Activated T-helper 17 cell treated with anti-CD3 and anti-CD28 coated beads, Interleukin-2, amount 50 U/mL, for 72 hours (primary cell): ENCODE measurements at regions not wholly inside any gene's neighbourhood (a gene's known extent, or its start where the extent isn't known, plus 50 kb on each side); places are given as distances from the start of the nearest gene placed in this dataset.
"Not testable (repeated sequence)": the region's sequence is repeated elsewhere in the genome, so short reads cannot be mapped to it uniquely, and the experiment has no call there.

Experiments used
- ATAC-seq: fragments of 150-1000 bp; cut with Tn5 transposase; replicated peaks from 2 replicates; pipeline ENCODE4 v1.10.0; 2021; ENCODE audit warnings: mild to moderate bottlenecking, moderate library complexity
- H3K27ac Mint-ChIP-seq: one replicate; pipeline ENCODE4 v1.8.0; 2022; ENCODE audit warnings: mixed read lengths
- H3K27me3 Mint-ChIP-seq: one replicate; pipeline ENCODE4 v1.8.0; 2022; ENCODE audit warnings: mixed read lengths
- H3K36me3 Mint-ChIP-seq: one replicate; pipeline ENCODE4 v1.8.0; 2022; ENCODE audit warnings: low read depth, mild to moderate bottlenecking, mixed read lengths
- H3K4me1 Mint-ChIP-seq: one replicate; pipeline ENCODE4 v1.8.0; 2022; ENCODE audit warnings: mixed read lengths
- H3K4me3 Mint-ChIP-seq: one replicate; pipeline ENCODE4 v1.8.0; 2022; ENCODE audit warnings: mild to moderate bottlenecking, mixed read lengths
- H3K9me3 Mint-ChIP-seq: one replicate; pipeline ENCODE4 v1.8.0; 2022; ENCODE audit warnings: mixed read lengths

DNA sequence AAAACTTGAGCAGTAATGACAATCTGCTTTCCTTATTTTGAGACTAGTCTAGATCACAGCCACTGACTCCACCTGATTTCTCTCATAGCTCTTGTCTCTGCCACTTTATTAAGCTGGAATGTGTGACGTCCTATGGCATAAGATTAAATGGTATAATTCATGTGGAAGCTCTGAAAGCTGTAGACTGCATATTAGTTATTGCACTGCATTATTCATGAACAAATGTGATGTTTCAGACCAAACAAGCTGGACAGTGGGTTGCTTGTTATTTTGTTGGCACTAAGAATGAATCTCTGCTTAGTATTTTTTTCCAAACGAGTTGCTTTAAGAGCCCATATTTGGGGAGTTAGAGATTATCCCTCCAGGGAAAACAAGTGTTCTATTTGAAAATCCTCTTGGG, 1218.5 kb downstream of the SUCLG1 start:
- H3K4me1 Mint-ChIP-seq = no peaks in the 10 kb centered on the region
- no peak overlapping the region for H3K27ac Mint-ChIP-seq
- no peaks in the 10 kb centered on the region for H3K27me3 Mint-ChIP-seq
- ATAC-seq = no peak
- H3K36me3 Mint-ChIP-seq = no peaks in the 10 kb centered on the region
- peaks cover 3% of the 10 kb centered on the region for H3K9me3 Mint-ChIP-seq
- H3K4me3 Mint-ChIP-seq = no peak overlapping the region

DNA sequence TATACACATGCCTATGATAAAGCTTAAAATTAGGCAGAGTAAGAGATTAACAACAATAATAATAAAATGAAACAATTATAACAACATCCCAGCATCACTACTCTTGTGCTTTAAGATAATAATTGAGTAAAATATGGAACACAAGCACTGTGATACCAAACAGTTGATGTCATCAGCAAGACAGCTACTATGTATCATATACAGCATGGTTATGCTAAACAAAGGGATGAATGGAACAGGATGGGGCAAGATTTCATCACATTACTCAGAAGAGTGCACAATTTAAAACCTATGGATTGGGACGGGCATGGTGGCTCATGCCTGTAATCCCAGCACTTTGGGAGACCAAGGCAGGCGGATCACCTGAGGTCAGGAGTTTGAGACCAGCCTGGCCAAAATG, 1221.0 kb downstream of the SUCLG1 start:
- Mint-ChIP-seq H3K27me3 (no peaks in the 10 kb centered on the region), H3K9me3 (peaks cover 3% of the 10 kb centered on the region), H3K36me3 (no peaks in the 10 kb centered on the region), H3K4me1 (no peaks in the 10 kb centered on the region), H3K4me3 (no peak overlapping the region), H3K27ac (no peak overlapping the region)
- no peak for ATAC-seq

DNA sequence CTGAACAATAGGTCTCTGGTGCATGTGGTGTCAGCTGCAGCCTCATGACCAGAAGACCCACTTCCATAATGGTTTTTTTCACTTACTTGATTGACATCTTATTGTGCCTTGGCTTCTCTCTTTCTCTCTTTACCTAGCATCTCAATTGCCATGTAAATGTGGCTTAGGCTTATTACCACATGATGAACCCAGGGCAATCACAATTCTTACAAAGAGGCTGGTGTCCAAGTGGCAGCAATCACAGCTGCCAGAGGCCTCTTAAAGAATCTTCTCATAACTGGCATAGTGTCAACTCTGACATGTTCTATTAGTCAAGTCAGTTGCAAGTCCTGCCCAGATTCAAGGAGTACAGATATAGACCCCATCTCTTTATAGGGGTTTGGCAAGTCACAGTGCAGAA, 1224.8 kb downstream of the SUCLG1 start:
- no peaks in the 10 kb centered on the region for H3K36me3 Mint-ChIP-seq

DNA sequence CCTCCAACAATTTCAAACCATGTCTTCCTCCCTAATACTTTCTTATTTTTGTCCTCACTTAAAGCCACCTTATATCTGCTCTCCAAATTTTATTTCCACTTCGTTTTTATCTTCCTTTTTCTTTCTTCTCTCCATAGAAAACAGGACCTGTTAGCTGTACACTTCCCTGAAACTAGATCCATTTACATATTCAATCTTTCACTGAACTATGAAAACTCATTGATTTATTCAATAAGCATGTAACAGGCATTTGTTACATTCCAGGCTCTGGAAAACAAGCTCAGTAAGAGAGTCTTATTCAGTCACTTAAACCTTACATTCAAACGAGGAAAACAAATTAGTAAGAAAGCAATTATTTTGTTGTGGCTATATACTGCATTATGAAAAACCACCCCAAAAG, 1225.3 kb downstream of the SUCLG1 start:
- Mint-ChIP-seq H3K36me3 (no peaks in the 10 kb centered on the region), H3K4me1 (no peaks in the 10 kb centered on the region), H3K27ac (no peak overlapping the region), H3K9me3 (no peaks in the 10 kb centered on the region), H3K27me3 (no peaks in the 10 kb centered on the region), H3K4me3 (no peak overlapping the region)
- no peak for ATAC-seq

More for the DNA sequence above, 1224.8 kb downstream of the SUCLG1 start:
- H3K4me3 Mint-ChIP-seq = no peak overlapping the region
- ATAC-seq = no peak
- H3K27me3 Mint-ChIP-seq = no peaks in the 10 kb centered on the region
- H3K9me3 Mint-ChIP-seq = no peaks in the 10 kb centered on the region
- H3K27ac Mint-ChIP-seq = no peak overlapping the region
- H3K4me1 Mint-ChIP-seq = no peaks in the 10 kb centered on the region

DNA sequence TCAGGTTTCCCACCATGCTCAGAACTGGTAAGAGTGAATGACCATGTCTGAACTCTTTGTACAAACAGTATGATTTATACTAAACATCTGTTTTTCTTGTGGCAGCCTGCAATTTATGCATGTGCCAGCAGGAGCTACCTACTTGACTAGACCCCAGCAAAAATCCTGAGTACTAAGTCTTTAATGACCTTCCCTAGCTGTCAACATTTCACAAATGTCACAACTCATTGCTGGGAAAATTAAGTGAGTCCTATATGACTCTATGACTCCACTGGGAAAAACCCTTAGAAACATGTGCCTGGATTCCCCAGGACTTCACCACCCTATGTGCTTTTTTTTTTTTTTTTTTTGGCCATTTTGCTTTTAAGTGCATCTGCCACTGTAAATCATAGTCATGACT, 1225.8 kb downstream of the SUCLG1 start:
- no peak overlapping the region for H3K4me3 Mint-ChIP-seq
- no peaks in the 10 kb centered on the region for H3K27me3 Mint-ChIP-seq
- no peaks in the 10 kb centered on the region for H3K36me3 Mint-ChIP-seq
- no peaks in the 10 kb centered on the region for H3K4me1 Mint-ChIP-seq
- no peaks in the 10 kb centered on the region for H3K9me3 Mint-ChIP-seq
- no peak for ATAC-seq
- H3K27ac Mint-ChIP-seq = no peak overlapping the region

DNA sequence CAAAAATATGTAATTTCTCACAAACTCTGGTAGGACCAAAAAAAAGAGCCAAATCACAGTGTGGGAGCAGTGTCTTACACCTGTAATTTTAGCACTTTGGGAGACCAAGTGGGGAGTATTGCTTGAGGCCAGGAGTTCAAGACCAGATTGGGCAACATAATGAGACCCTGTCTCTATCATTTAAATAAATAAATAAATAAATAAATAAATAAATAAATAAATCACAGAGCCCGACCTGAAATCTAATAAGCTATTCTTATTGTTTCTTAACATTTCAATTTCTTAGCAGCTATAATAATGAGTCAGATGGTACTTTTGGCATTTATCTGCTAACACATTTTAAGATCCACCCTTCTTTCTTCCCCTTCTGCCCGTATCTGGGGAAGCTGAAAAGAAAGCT, 1229.6 kb downstream of the SUCLG1 start:
- Mint-ChIP-seq H3K9me3 (peaks cover 7% of the 10 kb centered on the region), H3K27me3 (no peaks in the 10 kb centered on the region), H3K4me1 (no peaks in the 10 kb centered on the region), H3K27ac (no peak overlapping the region), H3K4me3 (no peak overlapping the region), H3K36me3 (no peaks in the 10 kb centered on the region)
- no peak for ATAC-seq

DNA sequence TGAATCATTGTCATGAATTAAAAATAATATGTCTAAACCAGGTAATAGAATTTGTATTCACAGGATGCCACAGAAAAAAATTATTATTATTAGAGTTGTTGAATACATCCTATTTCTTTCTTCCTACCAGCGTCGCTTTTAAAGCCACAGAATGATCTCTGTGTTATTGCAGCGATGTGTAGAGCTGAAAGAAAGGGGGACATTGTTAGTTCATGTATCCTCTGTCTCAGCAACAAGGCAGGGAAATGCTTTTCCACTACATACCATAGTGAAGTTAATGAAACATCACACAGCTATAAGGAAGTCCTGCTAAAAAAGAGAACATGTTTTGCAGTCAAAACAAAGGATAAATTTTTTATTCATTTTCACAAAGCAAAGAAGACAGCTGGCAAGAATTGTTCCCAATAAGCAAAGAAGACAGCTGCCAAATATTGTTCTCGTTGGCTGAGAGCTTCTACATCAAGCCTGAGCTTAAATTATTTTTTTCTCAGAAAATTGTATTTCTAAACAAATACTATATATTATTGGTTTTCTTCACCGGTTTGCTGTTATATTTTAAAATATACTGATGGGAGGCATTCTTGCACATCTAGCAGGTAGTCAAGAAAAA, 1234.4 kb downstream of the SUCLG1 start:
- Mint-ChIP-seq H3K36me3 (no peaks in the 10 kb centered on the region), H3K27me3 (no peaks in the 10 kb centered on the region), H3K4me3 (no peak overlapping the region), H3K4me1 (no peaks in the 10 kb centered on the region), H3K27ac (no peak overlapping the region), H3K9me3 (peaks cover 7% of the 10 kb centered on the region)
- no peak for ATAC-seq

DNA sequence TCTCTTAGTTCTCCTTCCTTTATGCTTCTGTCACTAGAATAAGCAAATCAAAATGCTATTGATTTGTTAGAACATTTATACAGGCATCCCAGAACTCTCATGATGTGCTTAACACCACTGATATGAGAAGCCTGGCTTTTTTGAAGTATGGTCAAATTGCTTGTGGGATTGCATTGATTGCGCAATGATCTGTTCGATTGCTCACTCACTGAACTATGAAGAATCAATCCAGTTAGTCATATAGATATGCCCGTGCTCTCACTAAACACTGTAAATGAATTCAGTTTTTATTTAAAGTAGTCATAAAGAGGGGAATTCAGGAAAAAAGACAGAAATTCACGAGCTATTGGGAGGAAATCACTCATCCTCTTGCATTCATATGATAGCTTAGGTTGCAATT, 1237.8 kb downstream of the SUCLG1 start:
- H3K27me3 Mint-ChIP-seq = no peaks in the 10 kb centered on the region
- no peak for ATAC-seq
- H3K4me1 Mint-ChIP-seq = no peaks in the 10 kb centered on the region
- no peaks in the 10 kb centered on the region for H3K36me3 Mint-ChIP-seq
- peaks cover 6% of the 10 kb centered on the region for H3K9me3 Mint-ChIP-seq
- H3K27ac Mint-ChIP-seq = no peak overlapping the region
- H3K4me3 Mint-ChIP-seq = no peak overlapping the region

DNA sequence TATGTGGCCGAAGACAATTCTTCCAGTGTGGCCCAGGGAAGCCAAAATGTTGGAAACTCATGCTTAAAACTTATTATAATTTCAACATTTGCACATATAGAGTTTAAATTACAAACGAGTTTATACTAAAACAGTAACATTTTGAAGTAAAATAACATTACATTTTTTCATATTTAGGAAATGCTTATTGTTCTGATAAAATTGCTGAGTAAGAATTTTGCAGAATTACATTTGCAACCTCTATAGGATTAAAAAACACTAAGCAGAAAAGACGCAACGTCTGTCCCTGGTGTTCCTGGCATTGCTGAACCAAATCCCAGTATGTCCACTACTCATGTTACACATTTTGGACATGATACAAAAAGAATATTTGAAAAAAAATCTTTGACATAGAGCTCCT, 1241.2 kb downstream of the SUCLG1 start:
- no peaks in the 10 kb centered on the region for H3K27me3 Mint-ChIP-seq
- H3K36me3 Mint-ChIP-seq = no peaks in the 10 kb centered on the region
- ATAC-seq = no peak
- peaks cover 13% of the 10 kb centered on the region for H3K9me3 Mint-ChIP-seq
- H3K4me1 Mint-ChIP-seq = no peaks in the 10 kb centered on the region
- H3K27ac Mint-ChIP-seq = no peak overlapping the region
- H3K4me3 Mint-ChIP-seq = no peak overlapping the region

DNA sequence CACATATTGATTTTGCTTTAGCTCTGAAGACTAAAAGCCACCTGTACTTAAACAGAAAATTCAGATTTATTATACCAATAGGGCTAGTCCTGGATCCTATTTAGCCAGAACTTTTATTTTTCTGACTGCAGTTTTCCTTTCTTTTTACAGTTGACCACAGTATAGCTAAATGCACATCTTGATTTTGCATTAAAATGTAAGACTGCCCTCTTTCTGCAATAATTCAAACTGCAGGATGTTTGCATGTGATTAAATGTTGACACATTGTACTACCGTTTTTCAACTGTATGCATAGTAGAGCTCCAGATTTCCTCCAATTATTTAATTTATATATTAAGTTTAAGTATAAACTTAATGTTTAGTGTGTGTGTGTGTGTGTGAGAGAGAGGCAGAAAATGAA, 1262.9 kb downstream of the SUCLG1 start:
- Mint-ChIP-seq H3K4me3 (no peak overlapping the region), H3K36me3 (no peaks in the 10 kb centered on the region), H3K27me3 (no peaks in the 10 kb centered on the region), H3K4me1 (no peaks in the 10 kb centered on the region), H3K9me3 (peaks cover 8% of the 10 kb centered on the region), H3K27ac (no peak overlapping the region)
- ATAC-seq = no peak

DNA sequence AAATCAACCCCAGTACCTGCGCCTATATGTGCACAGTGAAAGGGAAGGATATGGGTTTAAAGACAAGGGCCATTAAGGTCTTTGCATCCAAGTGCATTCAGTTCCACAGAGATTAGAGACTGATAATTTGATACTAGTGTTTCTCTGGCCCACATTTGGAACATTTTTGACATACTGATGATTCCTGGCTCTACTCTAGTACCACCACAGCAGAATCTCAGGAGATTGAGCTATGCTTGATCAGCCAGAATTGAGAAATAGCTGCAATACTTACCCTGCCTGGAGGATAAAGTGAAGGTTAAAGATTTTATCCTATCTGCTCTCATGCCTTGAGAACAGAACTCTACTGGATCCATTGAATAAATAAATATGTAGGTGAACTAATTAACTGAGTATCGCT, 1267.8 kb downstream of the SUCLG1 start:
- ATAC-seq = no peak
- H3K4me1 Mint-ChIP-seq = no peaks in the 10 kb centered on the region

DNA sequence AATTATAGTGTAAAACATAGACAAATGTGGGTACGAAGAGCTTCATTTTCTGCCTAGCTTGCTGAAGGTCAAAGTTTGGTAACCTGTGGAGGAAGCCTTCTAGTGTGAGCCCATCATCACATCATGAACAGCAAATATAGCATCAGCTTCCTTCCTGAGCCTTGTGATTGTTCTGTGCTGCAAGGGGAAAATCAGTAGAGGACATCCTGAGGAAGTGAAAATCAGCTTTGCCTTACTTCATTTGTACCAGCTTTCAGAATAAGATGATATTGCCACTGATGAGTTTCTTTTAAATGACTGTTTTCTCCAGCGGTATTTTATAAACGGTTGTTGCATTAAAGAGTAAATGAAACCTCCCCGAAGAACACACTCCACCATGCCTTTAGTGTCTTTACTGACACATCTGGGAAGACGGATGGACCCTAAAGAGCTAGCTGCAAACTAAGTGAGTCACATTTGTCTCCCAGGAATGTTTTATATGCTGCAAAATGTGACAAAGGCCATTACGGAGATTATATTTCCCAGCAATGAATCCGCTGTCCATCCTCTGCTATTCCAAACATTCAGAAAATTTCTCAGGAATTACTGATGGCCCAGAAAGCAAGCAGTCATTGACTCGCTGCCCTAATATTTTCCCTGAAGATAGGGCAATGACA, 1272.8 kb downstream of the SUCLG1 start:
- H3K27ac Mint-ChIP-seq = no peak overlapping the region
- no peaks in the 10 kb centered on the region for H3K36me3 Mint-ChIP-seq
- ATAC-seq = no peak
- no peaks in the 10 kb centered on the region for H3K4me1 Mint-ChIP-seq
- H3K27me3 Mint-ChIP-seq = no peaks in the 10 kb centered on the region
- H3K4me3 Mint-ChIP-seq = no peak overlapping the region
- H3K9me3 Mint-ChIP-seq = no peaks in the 10 kb centered on the region

More for the DNA sequence above, 1267.8 kb downstream of the SUCLG1 start:
- Mint-ChIP-seq H3K27ac (no peak overlapping the region), H3K9me3 (peaks cover 8% of the 10 kb centered on the region), H3K36me3 (no peaks in the 10 kb centered on the region), H3K4me3 (no peak overlapping the region), H3K27me3 (no peaks in the 10 kb centered on the region)

DNA sequence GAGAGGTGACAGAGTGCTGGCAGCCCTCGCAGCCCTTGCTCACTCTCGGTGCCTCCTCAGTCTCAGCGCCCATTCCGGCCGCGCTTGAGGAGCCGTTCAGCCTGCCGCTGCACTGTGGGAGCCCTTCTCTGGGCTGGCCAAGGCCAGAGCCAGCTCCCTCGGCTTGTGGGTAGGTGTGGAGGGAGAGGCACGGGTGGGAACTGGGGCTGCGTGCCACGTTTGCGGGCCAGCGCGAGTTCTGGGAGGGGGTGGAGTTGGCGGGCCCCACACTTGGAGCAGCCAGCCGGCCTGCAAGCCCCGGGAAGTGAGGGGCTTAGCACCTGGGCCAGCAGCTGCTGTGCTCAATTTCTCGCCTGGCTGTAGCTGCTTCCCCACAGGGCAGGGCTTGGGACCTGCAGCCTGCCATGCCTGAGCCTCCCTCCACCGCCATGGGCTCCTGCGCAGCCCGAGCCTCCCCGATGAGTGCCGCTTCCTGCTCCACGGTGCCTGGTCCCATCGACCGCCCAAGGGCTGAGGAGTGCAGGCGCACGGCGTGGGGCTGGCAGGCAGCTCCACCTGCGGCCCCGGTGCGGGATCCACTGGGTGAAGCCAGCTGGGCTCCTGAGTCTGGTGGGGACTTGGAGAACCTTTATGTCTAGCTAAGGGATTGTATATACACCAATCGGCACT, 1278.1 kb downstream of the SUCLG1 start:
- H3K27me3 Mint-ChIP-seq, H3K9me3 Mint-ChIP-seq, H3K36me3 Mint-ChIP-seq, H3K27ac Mint-ChIP-seq, ATAC-seq, H3K4me3 Mint-ChIP-seq, H3K4me1 Mint-ChIP-seq: not testable (repeated sequence)

DNA sequence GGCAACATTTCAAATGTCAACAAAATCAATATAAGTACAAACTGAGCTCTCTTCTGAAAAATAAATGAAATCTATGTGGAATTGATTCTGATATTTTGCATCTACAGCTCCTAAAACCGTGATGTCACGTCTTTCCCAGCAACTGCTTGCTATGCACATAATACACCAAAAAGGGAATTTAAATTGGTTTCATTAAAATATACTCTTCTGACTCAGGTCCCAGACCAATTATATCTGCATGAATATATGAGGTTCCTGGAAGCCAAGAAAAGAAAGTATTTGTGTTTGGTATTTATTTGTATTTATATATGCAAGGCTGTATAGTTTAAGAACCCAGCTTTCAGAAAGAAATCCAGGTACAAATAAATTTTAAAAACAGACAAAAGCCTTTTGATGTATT, 1282.5 kb downstream of the SUCLG1 start:
- Mint-ChIP-seq H3K27ac (no peak overlapping the region), H3K4me1 (no peaks in the 10 kb centered on the region), H3K9me3 (peaks cover 7% of the 10 kb centered on the region), H3K27me3 (no peaks in the 10 kb centered on the region), H3K4me3 (no peak overlapping the region), H3K36me3 (no peaks in the 10 kb centered on the region)
- no peak for ATAC-seq

DNA sequence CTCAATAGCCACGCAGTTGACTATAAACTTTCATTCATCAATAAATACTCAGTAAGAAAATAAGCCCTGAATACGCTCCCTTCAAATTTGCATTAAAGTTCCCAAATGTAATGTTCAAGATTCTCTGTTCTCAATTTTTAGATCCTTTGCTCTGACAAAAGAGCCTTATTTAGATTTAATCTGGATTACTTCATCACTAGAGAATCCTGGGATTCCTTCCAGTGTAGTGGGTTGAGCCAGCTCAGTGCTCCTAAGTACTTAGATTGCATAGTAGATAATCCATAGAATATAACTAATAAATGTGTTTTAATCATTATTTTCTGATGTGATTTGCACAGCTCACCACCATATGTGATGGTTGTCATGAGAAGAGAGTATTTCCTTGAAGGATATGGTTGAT, 1286.2 kb downstream of the SUCLG1 start:
- Mint-ChIP-seq H3K27ac (no peak overlapping the region), H3K36me3 (no peaks in the 10 kb centered on the region), H3K27me3 (no peaks in the 10 kb centered on the region), H3K4me1 (no peaks in the 10 kb centered on the region), H3K4me3 (no peak overlapping the region), H3K9me3 (peaks cover 16% of the 10 kb centered on the region)
- no peak for ATAC-seq
